Vagina (tissue), 2 donors: ENCODE measurements at regions not wholly inside any gene's neighbourhood (a gene's known extent, or its start where the extent isn't known, plus 50 kb on each side); places are given as distances from the start of the nearest gene placed in this dataset.

ENCODE experiments used
- DNase-seq, 2 donors: peaks; one replicate each; pipeline ENCODE4 v3.0.0-alpha.2; 2017; ENCODE audit errors: extremely low spot score in 2 of 2
- H3K27ac ChIP-seq: fragments of 200-600 bp; sonication (generic); one replicate; pipeline ENCODE4 v1.5.1; 2019
- H3K27me3 ChIP-seq: fragments of 200-600 bp; sonication (generic); one replicate; pipeline ENCODE4 v1.5.1; 2019
- H3K36me3 ChIP-seq, 2 donors: fragments of 200-600 bp; sonication (generic); one replicate each; pipeline ENCODE4 v1.5.1; 2017 to 2019
- H3K4me1 ChIP-seq: fragments of 200-600 bp; sonication (generic); one replicate; pipeline ENCODE4 v1.5.1; 2019
- H3K4me3 ChIP-seq, 2 donors: fragments of 200-600 bp; sonication (generic); 1 replicate in 1 of 2; 2 replicates in 1 of 2; pipeline ENCODE4 v1.5.1; 2016 to 2019
- H3K9me3 ChIP-seq: fragments of 200-600 bp; sonication (generic); one replicate; pipeline ENCODE4 v1.5.1; 2019
- POLR2A ChIP-seq, 2 donors: fragments of 450-650 bp; IDR thresholded peaks; one replicate each; pipeline ENCODE4 v1.6.1; 2017; ENCODE audit warnings: antibody characterized with exemption in 2 of 2, mild to moderate bottlenecking in 2 of 2, moderate library complexity in 2 of 2
- POLR2AphosphoS5 ChIP-seq, 2 donors: sonication (generic); formaldehyde crosslinking; IDR thresholded peaks; one replicate each; pipeline ENCODE4 v1.9.0; 2017; ENCODE audit warnings: antibody characterized with exemption in 2 of 2, mild to moderate bottlenecking in 2 of 2, low read depth in 1 of 2; ENCODE audit not compliant: insufficient read depth in 1 of 2
- intact Hi-C: fragments of 100-400 bp; cut with DNase I; formaldehyde crosslinking; loops from one replicate; pipeline ENCODE4 v1.15.1; 2023
- TF ChIP-seq, protein P1 (sequence below), 3 experiments: fragments of 450-650 bp in 2 of 3; fragments of 200-600 bp in 1 of 3; sonication (generic) in 1 of 3; IDR thresholded peaks; one replicate each; pipeline ENCODE4 v1.5.1; 2017 to 2019; ENCODE audit warnings: antibody characterized with exemption in 3 of 3, mild to moderate bottlenecking in 2 of 3, moderate library complexity in 2 of 3

DNA sequence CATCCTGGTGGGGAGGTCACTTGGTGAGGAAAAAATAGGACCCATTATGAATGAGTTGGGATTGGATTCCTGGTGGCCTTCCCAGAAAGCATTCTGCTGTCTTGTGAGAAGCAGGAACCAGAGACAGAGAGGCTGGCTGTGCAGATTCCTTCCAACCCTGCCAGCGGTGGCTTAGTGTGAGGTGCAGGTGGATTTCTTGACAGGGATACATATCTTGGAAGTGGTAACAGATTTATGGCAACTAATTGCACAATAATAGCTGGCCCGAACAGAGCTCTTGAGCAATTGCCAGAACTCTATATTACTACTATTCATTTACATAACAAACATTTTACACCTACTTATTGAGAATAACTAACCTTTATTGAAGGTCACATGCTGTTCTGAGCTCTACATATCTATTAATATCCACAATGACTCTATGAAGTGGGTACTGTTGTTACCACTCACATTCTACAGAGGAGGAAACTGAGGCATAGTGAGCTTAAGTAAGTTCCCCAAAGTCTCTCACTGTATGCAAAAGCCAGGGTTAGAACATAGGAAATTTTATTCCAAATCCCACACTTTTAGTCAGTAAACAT is 173.9 kb upstream of the SERP2 start:
- intact Hi-C loops: no loop called here
- H3K36me3 ChIP-seq: no peaks in the 10 kb centered on the region
- H3K27me3 ChIP-seq: no peaks in the 10 kb centered on the region
- H3K4me3 ChIP-seq: no peak overlapping the region
- DNase-seq: no peak
- H3K27ac ChIP-seq: no peak overlapping the region
- TF ChIP-seq POLR2AphosphoS5 (IDR thresholded peaks at IDR 0.05; ENCODE audit: insufficient read depth in 1 of 2, low read depth in 1 of 2): peak in 1 of 2 donors; percentile 59
- TF ChIP-seq, protein P1, sequence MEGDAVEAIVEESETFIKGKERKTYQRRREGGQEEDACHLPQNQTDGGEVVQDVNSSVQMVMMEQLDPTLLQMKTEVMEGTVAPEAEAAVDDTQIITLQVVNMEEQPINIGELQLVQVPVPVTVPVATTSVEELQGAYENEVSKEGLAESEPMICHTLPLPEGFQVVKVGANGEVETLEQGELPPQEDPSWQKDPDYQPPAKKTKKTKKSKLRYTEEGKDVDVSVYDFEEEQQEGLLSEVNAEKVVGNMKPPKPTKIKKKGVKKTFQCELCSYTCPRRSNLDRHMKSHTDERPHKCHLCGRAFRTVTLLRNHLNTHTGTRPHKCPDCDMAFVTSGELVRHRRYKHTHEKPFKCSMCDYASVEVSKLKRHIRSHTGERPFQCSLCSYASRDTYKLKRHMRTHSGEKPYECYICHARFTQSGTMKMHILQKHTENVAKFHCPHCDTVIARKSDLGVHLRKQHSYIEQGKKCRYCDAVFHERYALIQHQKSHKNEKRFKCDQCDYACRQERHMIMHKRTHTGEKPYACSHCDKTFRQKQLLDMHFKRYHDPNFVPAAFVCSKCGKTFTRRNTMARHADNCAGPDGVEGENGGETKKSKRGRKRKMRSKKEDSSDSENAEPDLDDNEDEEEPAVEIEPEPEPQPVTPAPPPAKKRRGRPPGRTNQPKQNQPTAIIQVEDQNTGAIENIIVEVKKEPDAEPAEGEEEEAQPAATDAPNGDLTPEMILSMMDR (IDR thresholded peaks at IDR 0.05): no peak
- H3K9me3 ChIP-seq: no peaks in the 10 kb centered on the region
- H3K4me1 ChIP-seq: no peaks in the 10 kb centered on the region

DNA sequence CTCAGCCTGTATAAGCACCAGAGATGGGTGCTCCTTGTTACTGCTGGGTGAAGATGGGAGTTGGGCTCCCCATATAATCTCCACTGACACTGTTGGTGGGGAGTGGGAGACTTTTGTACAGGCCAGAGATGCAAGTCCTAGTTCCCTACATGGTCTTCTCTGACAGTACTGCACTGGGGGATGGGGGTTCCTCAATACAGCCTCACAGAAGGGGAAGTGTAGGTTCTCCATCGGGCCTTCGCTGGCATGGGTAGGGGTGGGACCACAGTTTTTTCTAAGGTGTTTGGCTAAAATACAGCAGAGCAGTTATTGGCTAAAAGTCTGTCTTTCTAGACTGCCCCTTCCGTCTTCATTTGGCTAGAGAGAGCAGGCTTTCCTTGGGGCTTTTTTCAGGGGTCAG is 167.2 kb upstream of the SERP2 start:
- Histone ChIP-seq H3K4me1 (no peaks in the 10 kb centered on the region), H3K36me3 (no peaks in the 10 kb centered on the region), H3K9me3 (no peaks in the 10 kb centered on the region), H3K27me3 (no peaks in the 10 kb centered on the region), H3K27ac (no peak overlapping the region), H3K4me3 (no peak overlapping the region)
- TF ChIP-seq, protein P1 (IDR thresholded peaks at IDR 0.05): no peak
- TF ChIP-seq POLR2A (IDR thresholded peaks at IDR 0.05): no peak
- no peak for TF ChIP-seq POLR2AphosphoS5 (IDR thresholded peaks at IDR 0.05; ENCODE audit: insufficient read depth in 1 of 2, low read depth in 1 of 2)
- intact Hi-C loops: no loop called here
- no peak for DNase-seq

DNA sequence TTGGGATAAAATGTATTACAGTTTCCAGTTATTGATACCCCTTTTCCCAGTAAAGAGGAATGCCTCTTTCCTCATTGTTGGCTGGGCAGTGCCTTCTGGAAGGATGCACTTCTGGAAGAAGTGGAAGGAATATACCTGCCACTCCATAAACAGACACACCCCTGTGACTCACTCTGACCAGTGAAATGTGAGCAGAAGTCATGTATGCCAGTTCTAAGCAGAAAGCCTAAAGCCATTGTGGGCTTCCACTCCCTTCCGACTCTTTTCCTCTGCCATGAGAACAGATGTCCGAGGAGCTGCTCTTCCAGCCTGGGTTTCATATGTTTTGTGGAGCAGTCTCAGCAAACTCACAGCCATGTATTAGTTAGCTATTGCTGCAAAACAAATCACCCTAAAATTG is 166.1 kb upstream of the SERP2 start:
- H3K4me3 ChIP-seq: no peak overlapping the region
- TF ChIP-seq POLR2A (IDR thresholded peaks at IDR 0.05): no peak
- TF ChIP-seq, protein P1 (IDR thresholded peaks at IDR 0.05): no peak
- TF ChIP-seq POLR2AphosphoS5 (IDR thresholded peaks at IDR 0.05; ENCODE audit: insufficient read depth in 1 of 2, low read depth in 1 of 2): no peak
- no peaks in the 10 kb centered on the region for H3K27me3 ChIP-seq
- no peaks in the 10 kb centered on the region for H3K36me3 ChIP-seq
- H3K27ac ChIP-seq: no peak overlapping the region
- no peaks in the 10 kb centered on the region for H3K4me1 ChIP-seq
- intact Hi-C loops: no loop called here
- H3K9me3 ChIP-seq: no peaks in the 10 kb centered on the region
- no peak for DNase-seq

DNA sequence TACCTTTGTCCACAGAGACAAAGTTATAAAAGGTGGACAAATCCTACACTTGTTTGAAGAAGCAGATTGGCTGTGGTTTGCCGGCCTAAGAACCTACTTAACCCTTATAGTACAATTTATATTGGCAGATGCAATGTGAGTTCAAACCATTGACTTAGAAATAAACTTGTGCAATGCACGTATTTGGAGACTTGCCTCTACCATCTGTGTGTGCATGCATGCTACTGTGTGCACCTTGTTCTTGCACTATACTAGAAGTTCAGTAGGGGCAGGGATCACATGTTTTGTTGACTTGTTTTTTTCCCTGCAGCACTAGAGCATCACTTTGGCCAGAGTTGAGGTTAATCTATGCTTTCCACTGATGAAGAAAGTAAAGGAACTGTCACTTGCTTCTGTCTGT is 163.1 kb upstream of the SERP2 start:
- no peaks in the 10 kb centered on the region for H3K9me3 ChIP-seq
- H3K4me1 ChIP-seq: no peaks in the 10 kb centered on the region
- DNase-seq: no peak
- H3K4me3 ChIP-seq: no peak overlapping the region
- H3K27ac ChIP-seq: no peak overlapping the region
- no peaks in the 10 kb centered on the region for H3K36me3 ChIP-seq
- TF ChIP-seq POLR2A (IDR thresholded peaks at IDR 0.05): no peak
- TF ChIP-seq, protein P1 (IDR thresholded peaks at IDR 0.05): no peak
- intact Hi-C loops: loop anchor here (10.0 kb wide), 1 partner anchor 56 kb away; no protein-coding TSS in a partner anchor
- H3K27me3 ChIP-seq: no peaks in the 10 kb centered on the region

DNA sequence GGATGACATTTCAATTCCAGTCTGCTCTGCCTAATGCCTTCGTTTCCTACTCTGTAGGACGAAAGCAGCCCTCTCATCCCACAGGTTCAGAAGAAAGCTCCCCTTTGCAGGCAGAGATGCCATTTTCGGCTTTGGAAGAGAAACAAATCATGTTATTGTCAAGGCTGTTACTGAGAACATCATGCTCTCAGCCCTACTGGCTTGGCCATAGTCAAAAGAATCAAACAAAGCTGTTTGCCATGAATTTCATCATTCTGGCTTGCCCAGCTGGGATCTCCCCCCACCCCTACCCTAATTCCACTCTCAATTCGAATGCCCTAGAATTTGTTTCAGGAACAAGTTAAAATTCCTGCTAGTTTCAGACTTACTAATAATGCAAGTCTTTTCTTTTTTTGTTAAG is 162.3 kb upstream of the SERP2 start:
- Histone ChIP-seq H3K4me3 (no peak overlapping the region), H3K27me3 (no peaks in the 10 kb centered on the region), H3K4me1 (no peaks in the 10 kb centered on the region), H3K27ac (no peak overlapping the region), H3K9me3 (no peaks in the 10 kb centered on the region), H3K36me3 (no peaks in the 10 kb centered on the region)
- intact Hi-C loops: loop anchor here (10.0 kb wide), 1 partner anchor 56 kb away; no protein-coding TSS in a partner anchor
- DNase-seq: no peak
- TF ChIP-seq, protein P1 (IDR thresholded peaks at IDR 0.05): no peak
- no peak for TF ChIP-seq POLR2AphosphoS5 (IDR thresholded peaks at IDR 0.05; ENCODE audit: insufficient read depth in 1 of 2, low read depth in 1 of 2)
- no peak for TF ChIP-seq POLR2A (IDR thresholded peaks at IDR 0.05)
